Activated CD4-positive, alpha-beta T cell treated with anti-CD3 and anti-CD28 coated beads for 4 hours (primary cell): ENCODE measurements at regions not wholly inside any gene's neighbourhood (a gene's known extent, or its start where the extent isn't known, plus 50 kb on each side); places are given as distances from the start of the nearest gene placed in this dataset.

Experiments
- DNase-seq, 2 donors: peaks; one replicate each; pipeline ENCODE4 v3.0.0-alpha.2; 2020

DNA sequence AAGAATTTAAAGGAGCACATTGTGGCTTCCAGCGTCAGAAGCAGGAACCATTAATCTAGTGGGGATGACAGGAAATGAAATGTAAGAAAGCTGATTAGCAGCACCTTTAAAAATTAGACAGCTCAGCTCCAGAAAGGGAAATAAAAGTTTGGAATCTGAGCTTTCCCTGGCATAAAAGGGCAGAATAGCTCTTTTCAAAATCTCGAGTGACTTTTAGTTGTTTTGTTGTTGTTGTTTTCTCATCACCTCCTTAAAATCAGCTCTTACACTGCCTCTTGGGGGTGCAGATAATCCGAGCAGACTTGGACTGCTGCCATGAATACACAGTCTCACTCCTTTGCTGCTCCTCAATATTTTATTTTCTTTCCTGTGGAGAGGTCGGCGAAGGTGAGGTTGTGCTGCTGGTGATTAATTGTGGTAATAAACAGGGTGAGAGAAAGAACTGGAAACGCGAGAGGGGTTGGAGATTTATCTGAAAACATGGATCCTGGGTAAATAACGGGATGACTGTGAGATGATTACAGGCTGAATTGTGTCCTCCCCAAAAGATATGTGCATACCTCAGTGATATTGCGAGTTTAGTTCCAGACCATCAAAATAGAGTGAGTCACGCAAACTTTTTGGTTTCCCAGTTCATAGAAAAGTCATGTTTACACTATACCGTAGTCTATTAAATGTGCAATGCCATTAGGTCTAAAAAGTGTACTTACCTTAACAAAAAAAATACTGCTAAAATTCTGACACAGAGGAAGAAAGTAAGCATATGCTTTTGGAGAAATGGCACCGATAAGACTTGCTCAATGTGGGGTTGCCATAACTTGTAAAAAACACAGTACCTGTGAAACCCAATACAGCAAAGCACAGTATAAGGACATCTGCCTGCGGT is 787.7 kb downstream of the UQCRFS1 start:
- DNase-seq: no peak

DNA sequence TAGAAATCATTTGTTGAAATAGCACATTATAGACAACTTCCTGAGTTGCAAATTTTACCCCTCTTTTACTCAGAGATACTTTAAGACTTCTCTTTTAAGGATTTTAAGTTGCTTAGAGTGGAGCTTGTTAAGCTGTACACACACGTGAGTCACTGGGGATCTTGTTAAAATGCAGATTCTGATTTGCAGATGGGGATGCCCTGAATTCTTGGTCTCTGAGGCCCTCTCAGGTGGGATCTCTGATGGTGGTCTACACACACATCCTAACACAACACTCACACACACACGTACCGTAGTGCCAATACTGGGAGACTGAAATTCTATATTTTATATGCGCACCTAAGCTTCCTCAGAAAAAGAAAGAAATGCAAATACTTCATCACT is 788.3 kb downstream of the UQCRFS1 start:
- no peak for DNase-seq

DNA sequence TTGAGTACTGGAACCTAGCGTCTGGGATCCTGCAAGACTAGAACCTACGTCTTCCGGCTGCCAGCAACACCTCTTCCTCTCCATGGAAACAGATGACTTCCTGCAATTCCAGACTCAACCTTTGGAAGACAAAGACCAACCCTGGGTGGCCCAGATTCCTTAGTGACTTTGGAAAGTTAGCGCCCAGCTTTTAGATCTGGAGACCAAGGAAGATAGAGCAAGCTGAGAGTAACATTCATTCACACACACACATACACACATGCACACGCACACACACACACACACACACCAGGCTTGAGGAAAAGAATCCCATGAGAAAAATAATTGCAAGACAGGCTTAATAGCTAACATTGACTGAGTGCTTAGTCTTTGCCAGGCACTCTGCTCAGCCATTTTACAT is 788.9 kb downstream of the UQCRFS1 start:
- DNase-seq: no peak

DNA sequence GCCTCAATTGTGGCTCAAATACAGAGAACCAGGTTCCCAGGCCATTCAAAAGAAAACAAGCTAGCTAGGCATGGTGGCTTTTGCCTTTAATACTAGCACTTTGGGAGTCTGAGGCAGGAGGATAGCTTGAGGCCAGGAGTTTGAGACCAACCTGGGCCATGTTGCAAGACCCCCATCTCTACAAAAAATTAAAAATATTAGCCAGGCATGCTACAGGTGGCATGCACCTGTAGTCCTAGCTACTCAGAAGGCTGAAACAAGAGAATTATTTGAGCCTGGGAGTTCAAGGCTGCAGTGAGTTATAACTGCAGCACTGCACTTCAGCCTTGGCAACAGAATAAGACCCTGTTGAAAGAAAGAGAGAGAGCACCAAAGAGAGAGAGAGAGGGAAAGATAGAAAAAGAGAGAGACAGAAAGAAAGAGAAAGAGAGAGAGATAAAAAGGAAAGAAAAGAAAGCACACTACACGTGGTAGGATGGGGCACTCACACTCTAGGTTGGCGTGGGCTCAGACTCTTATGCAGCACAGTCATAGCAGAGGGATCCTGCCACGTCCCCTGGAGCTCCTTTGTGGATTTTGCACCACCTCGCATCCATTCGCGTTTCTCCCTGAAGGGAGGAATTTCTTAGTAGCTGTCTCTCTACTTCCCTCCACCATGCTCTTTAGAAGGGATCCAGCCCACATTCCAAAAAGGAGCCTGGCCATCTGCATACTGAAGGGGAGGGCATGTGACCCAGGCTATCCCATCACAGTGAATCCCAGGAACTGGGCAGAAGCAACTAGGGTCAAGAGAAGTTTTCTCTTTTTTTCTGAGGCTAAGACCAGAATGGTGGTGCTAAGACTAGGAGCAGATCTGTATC is 789.9 kb downstream of the UQCRFS1 start:
- no peak for DNase-seq

DNA sequence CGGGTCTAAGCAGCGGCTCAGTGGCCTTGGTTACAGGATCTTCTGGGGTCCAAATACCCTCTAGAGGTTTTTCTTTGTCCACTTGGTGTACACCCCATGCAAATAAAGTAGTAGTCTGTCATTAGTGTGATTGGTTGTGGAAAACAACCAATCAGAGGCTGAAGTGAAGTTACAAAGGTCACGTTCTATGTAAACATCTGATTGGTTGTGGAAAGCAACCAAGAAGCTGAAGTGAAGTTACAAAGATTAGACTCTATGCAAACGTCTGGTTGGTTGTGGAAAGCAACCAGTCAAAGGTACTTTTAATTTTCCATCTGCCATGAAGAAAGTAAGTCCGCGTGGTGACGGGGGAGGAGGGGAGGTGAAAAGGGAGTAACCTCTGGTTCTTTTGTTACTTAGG is 790.9 kb downstream of the UQCRFS1 start:
- no peak for DNase-seq

DNA sequence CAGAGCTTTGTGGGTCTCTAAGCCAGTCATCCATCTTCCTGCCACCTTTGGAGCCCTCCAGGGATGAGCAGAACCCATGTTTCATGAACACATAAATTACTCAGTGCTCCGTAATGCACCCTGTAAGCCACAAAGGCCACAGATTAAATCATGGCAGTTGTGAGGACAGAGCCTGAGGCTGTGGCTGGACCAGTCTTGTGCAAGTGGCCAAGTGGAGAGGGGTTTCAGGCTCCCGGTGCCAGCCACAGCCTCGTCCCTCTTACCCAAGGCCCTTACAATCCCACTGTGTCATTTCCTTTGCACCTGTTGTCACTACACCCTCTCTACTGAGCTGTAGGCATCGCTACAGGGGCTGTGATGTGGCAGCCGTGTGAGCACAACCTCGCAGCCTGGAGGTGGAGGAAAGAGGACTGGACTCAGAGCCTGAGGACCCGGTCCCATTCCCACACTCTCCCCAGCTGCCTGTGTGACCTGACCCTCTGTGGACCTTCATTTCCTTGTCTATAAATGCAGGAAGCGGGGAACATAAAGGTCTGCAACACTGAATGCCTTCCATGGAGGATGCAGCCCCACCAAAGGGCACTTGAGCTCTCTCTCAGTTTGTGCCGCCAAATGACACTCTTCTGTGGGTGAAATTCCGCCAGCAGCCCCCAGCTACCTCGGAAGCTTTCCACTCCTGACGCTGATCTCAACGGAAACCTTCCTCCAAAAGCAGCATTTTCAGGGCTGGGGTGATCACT is 792.0 kb downstream of the UQCRFS1 start:
- no peak for DNase-seq

DNA sequence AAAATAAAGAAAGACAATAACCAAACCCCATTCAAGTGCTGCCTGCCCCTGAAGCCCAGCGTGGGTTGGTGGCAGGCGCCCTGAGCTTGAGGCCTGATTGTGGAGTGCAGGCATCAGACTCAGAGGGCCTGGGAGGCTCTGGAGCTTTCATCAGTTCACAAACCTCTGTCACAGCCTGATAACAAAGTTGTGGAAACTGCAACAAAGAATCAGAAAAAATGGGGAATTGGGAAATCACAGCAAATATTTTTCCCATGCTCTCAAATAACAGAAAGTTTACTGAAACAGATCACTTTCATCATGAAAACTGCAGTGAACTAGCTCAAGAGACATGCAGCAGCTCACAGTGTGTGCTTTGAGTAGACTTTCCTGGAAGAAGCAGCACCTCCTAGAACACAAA is 793.6 kb downstream of the UQCRFS1 start:
- no peak for DNase-seq

DNA sequence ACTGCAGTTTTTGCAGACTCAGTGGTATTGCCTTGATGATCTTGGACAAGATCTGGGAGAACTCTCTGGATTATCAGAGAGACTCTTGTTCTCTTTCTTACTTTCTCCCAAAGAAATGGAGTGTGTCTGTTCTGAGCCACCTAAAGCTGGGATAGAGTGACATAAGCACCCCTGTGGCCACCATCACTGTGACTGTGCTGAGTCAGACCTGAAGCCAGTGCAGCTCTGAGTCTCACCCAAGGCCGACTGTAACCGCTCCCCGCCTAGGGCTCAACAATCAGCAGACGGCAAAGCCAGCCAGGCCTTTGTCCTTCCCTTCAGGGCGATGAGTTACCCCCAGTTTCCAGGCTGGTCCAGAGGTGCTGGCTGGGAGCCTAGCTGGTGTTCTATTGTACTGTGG is 795.6 kb downstream of the UQCRFS1 start:
- no peak for DNase-seq

DNA sequence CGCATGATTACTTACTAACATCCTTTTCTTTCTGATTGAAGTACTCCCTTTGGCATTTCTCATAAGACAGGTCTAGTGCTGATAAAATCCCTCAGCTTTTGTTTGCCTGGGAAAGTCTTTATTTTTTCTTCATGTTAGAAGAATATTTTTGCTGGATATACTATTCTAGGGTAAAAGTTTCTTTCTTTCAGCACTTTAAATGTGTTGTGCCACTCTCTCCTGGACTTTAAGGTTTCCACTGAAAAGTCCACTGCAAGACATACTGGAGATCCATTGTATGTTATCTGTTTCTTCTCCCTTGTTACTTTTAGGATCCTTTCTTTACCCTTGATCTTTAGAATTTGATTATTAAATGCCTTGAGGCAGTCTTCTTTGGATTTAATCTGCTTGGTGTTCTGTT is 796.7 kb downstream of the UQCRFS1 start:
- DNase-seq: no peak

DNA sequence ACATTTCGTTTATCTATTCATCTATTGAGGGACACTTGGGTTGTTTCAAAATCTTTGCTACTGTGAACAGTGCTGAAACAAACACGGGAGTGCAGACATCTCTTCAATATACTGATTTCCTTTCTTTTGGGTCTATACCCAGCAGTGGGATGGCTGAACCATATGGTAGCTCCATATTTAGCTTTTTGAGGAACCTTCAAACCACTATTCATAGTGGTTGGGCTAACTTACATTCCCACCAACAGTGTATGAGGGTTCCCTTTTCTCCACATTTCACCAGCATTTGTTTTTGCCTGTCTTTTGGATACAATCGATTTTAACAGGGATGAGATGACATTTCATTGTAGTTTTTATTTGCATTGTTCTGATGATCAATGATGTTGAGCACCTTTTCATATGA is 798.2 kb downstream of the UQCRFS1 start:
- DNase-seq: no peak

DNA sequence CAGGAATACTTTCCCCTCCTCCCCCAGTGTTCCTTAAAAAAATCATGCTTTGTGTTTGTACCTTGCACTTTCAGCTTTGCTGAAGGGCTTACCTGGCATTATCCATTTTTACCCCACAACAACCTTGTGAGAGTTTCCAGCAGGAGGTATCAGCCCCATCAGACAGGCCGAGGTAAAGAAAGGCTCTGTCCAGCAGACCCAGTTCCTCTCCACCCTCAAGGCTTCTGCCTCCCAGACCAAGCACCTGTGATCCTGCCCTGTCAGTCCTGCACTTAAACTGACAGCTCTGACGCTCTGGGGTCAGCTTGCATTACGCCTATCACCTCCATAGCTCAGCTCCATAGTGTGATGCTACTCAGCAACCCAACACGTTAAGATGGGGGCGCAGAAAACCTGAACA is 803.1 kb downstream of the UQCRFS1 start:
- no peak for DNase-seq

DNA sequence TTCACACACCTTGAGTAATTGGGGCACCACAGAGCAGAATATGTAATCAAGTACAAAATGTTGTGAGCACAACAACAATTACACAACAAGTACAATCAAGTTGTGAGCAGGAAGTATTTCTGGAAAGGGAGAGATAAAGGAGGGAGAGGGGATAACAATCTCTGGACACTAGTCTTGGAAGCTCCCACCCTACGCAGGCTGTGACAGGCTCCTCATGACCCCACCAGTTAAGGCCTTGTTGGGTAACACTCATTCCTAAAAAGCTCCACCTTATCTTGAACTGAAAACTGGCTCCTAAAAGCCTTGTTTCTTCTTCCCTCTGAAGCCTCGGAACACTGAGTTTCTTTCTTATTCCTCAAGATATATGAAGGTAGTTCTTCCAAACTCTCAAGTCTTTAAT is 806.0 kb downstream of the UQCRFS1 start:
- DNase-seq: no peak

DNA sequence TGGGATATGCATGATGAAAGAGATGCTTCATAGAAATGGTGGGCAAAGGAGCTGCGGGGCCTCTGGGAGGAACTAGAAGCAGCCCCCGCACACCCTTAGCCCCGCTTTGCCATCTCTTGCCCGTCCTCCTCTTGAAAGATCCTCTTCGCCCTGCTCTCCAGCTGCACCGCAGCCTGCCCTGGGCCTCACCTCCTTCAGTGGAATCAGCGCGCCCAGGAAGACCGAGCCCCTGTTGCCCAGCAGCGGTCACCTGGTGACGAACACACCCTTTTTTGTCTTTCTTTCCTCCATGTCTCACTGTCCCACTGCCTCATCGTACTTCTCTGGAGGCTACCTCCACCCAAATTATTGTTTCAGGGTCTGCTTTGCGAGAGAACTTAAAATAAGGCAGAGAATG is 807.6 kb downstream of the UQCRFS1 start:
- no peak for DNase-seq

DNA sequence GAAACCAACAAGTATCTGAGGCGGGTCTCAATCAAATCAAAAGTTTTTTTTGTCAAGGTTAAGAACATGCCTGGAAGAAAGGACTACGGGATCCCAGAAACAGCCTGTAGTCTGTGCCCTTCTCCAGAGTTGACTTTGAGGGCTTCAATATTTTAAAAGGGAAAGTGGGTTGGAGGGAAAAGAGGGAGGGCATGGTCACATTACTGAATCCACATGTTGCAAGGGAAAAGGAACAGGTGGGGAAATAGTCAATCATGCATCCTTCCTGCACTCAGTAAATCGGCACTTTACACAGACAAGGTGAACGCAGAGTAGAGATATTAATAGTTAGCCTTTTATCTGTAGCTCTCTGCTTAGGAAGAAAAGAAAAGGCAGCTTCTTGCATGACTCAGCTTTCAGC is 808.5 kb downstream of the UQCRFS1 start:
- DNase-seq: no peak

DNA sequence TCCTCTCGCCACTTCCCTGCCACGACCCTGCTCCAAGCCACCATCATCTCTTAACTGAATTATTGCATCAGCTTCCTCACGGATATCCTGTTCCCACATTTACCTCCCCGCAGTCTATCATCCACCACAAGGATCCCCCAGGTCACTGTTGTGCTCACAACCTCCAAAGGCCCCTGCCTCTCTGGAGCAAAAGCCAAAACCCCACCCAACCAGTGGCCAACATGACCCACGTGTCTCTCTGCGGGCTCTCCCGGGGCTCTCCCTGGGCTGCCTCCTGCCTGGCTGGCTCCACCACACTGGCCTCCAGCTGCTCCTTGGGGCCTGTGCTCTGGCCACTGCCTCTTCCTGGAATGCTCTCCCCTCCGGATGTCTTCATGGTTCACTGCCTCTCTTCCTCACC is 809.3 kb downstream of the UQCRFS1 start:
- DNase-seq: no peak

DNA sequence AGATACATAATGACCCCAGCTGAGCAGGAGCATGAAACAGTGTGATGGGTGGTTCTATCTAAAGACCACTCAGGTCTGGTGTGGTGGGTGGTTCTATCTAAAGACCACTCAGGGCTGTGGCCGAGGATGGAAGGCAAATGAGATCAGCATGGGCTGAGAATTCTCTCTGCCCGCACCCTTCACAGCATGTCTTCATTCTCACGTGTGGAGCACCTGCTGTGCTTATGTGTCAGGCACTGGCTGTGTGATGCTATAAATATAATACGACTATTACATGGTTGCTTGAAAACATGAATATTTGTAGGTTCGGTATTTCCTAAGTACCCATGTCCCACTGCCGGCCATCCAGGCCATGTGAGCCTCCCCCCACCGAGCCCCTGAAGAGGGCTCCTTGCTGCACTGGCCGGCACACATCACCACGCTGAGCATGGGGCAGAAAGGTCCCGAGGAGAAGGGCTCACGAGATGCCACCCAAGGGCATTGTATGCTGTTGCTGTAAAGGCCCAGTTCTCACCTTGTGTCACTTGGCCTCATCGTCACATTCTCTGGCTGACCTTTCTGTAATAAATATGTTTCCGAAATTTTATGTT is 810.2 kb downstream of the UQCRFS1 start:
- no peak for DNase-seq

DNA sequence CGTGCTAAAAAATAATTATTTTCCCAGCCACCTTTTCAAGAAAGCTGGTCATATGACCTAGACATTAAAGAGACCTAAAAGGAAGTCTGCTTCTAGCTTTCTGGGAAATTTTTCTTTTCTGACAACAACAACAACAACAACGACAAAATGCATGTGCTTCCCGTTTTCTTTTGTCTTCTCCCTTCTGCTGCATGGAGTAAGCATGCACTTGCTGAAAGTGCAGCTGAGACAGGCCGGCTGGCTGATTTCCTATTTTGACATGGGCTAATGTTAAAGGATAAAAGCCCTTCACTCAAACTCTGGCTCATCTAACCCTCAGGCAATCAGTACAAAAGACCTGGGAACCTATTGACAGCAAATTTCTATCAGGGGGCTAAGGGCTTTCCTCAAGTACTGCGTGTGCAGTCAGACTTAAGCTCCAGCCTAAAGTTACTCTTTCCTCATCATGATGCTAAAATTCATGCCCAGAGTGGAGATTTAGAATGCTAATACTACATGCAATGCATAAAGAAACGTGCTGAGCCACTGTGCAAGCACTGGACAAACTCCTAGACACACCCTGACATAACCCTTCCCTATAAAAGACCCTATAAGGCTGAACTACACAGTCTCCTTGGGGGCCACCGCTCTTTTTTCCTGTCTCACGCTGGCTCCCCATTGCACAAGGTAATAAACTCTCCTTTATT is 811.1 kb downstream of the UQCRFS1 start:
- DNase-seq: no peak

DNA sequence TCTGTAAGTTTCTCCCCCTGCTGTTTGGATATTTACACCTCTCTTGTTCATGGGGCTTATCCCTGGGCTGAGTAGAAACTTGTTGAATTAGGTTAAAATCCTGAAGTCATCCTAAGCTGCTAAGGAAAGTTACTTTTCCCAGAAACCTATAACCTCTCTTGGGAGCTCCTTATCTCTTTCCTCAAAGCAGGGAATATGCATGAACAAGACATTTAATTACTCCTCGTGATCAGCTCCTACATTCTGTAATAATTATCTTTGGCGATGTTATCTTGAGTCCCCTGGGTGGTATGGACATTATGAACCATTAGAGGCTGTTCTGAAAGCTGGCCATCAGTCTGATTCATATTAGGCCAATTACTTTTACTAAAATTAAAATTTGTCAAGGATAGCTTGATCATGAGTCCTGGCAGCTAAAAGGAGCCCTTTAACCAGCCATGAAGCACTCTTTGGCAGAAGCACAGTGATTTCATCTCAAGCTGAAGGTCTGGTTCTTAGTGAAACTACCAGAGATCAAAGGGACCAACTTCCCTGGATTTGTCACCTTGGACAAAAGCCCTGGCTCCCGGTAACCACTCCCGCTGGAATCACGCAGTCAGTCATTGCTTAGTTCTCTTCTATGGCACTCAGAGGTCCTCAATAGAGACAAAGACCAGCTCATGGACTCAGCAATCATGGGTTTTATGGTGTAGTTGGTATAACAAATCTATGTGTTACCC is 811.8 kb downstream of the UQCRFS1 start:
- no peak for DNase-seq

DNA sequence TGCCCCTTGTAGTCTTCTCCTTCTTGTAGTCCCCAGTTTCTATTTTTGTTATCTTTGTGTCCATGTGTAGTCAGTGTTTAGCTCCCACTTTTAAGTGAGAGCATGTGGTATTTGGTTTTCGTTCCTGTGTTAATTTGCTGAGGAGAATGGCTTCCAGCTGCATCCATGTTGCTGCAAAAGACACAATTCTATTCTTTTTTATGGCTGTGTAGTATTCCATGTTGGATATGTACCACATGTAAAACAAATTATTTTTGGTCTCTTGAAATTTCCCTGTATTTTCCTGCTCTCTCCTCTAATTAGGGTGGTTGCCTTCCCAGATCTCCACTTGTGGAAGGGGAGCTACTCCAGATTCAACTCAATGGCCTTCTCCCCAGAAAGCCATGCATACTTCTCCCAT is 813.8 kb downstream of the UQCRFS1 start:
- no peak for DNase-seq

DNA sequence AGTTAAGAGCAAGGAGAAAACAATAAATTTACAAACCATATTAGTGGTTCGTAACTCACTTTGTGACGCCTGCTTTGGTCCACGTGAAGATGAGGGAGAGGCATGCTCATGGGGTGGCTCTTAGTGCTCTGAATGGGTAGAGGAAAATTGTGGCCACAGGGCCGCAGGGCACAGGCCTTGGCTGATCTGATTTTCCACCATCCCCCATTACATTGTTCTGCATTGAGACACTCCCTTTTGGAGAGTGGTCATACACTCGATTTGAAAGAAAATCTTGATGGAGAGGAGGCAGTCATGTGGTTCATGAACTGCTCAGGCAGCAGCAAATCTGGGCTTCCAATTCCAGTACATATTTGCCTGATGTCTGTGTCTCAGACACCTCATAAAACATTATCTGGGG is 815.2 kb downstream of the UQCRFS1 start:
- no peak for DNase-seq

DNA sequence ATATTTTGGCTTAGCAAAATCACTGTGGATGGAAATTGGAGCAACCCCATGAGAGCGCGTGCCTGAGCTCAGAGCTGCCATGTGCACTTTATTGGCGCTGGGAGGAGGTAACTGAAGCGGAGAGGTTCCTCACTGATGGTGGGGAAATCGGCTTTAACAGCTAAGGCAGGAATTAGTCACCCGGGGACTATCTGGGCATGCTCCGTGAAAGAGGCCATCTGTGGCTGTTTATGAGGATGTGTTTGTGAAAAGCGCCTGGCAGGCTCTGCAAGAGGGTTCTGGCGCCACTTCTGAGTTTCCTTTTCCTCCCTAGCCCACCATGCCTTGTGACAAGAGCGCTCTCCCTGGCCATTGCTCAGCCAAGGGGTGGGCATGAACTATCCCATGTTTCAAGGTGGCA is 815.6 kb downstream of the UQCRFS1 start:
- no peak for DNase-seq

DNA sequence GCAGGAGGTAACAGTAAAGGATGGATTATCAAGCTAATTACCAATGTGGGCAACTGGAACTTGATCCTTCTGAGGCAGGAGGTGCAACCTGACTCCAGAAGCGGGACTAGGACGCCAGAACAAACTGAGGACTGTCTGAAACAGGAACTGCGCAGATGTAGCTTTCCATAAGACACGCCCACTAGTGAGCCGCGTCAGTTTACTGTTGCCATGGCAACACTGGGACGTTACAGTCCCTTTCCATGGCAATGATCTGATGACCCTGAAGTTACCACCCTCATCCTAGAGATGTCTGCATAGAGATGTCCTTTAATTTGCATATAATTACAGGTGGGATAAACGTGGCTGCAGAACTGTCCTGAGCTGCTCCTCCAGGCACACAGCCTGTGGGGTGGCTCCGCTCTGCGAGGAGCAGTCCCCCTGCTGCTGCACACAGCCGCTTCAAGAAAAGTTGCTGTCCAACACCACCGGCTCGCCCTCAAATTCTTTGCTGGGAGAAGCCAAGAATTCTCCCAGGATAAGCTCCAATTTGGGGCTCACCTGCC is 816.6 kb downstream of the UQCRFS1 start:
- DNase-seq: no peak
